WERI-Rb-1 (cell line): ENCODE measurements at regions not wholly inside any gene's neighbourhood (a gene's known extent, or its start where the extent isn't known, plus 50 kb on each side); places are given as distances from the start of the nearest gene placed in this dataset.

Source experiments
- DNase-seq: peaks from one replicate; pipeline ENCODE4 v3.0.0-alpha.2; 2020
- H3K27ac ChIP-seq: fragments of 250-450 bp; sonication (Bioruptor Pico); 2 replicates; pipeline ENCODE4 v1.5.1; 2020; ENCODE audit warnings: mild to moderate bottlenecking, moderate library complexity
- H3K27me3 ChIP-seq: fragments of 250-450 bp; sonication (Bioruptor Pico); 2 replicates; pipeline ENCODE4 v1.5.1; 2021; ENCODE audit warnings: mild to moderate bottlenecking, low read depth, moderate library complexity; ENCODE audit not compliant: insufficient read depth, severe bottlenecking
- H3K36me3 ChIP-seq: fragments of 250-450 bp; sonication (Bioruptor Pico); 2 replicates; pipeline ENCODE4 v1.5.1; 2020; ENCODE audit warnings: mild to moderate bottlenecking, moderate library complexity
- H3K4me3 ChIP-seq: 2 replicates; pipeline ENCODE4 v1.5.1; 2011; ENCODE audit warnings: low read depth, mild to moderate bottlenecking, control low read depth, low read length
- H3K9me3 ChIP-seq: fragments of 250-450 bp; sonication (Bioruptor Pico); 2 replicates; pipeline ENCODE4 v1.5.1; 2021; ENCODE audit warnings: mild to moderate bottlenecking, moderate library complexity; ENCODE audit not compliant: severe bottlenecking
- TF ChIP-seq, protein P1 (sequence below): IDR thresholded peaks from 2 replicates; pipeline ENCODE4 v1.5.1; 2011; ENCODE audit warnings: low read depth, mild to moderate bottlenecking, control low read depth, inconsistent platforms, low read length

DNA sequence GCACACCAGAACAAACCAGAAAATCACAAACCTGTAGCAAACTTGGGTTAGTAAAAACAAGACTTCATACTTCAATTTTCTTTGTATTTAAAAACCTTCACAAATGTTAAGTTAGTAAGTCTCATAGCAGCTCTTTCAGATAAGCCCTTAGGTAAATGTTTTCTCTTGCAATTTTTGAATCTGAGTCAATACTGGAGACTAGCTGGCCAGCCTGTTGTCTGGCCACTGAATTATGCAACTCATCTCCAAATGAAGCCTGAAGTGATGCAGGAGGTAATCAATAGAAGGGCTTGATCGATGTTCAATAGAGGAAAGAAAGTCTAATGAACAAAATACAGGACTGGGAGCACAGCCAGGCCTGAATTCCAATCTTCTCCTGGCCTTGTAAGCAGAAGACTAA, 465.2 kb downstream of the LRIG3 start:
- no peaks in the 10 kb centered on the region for H3K9me3 ChIP-seq
- H3K27me3 ChIP-seq = no peaks in the 10 kb centered on the region
- no peak for DNase-seq
- no peak overlapping the region for H3K27ac ChIP-seq
- TF ChIP-seq, protein P1, sequence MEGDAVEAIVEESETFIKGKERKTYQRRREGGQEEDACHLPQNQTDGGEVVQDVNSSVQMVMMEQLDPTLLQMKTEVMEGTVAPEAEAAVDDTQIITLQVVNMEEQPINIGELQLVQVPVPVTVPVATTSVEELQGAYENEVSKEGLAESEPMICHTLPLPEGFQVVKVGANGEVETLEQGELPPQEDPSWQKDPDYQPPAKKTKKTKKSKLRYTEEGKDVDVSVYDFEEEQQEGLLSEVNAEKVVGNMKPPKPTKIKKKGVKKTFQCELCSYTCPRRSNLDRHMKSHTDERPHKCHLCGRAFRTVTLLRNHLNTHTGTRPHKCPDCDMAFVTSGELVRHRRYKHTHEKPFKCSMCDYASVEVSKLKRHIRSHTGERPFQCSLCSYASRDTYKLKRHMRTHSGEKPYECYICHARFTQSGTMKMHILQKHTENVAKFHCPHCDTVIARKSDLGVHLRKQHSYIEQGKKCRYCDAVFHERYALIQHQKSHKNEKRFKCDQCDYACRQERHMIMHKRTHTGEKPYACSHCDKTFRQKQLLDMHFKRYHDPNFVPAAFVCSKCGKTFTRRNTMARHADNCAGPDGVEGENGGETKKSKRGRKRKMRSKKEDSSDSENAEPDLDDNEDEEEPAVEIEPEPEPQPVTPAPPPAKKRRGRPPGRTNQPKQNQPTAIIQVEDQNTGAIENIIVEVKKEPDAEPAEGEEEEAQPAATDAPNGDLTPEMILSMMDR = no peak
- no peaks in the 10 kb centered on the region for H3K36me3 ChIP-seq
- H3K4me3 ChIP-seq = no peak overlapping the region

DNA sequence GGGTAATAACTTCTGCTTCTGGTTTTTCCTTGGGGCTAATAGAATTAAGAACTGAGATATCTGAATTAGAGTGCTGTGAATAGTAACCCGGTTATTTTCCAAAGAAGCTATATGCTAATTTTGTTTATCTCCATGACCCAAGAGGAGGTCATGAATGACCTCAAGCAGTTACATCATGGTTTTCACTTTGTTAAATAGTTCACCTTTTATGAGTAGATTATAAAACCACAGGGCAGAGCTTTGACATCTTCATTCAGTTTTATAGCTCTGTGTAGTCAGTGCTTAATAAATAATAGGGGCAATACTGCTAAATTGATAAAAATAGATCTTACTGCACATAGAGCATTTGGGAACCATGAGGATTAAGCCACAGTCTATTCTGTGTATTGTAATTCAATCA, 462.2 kb downstream of the LRIG3 start:
- H3K4me3 ChIP-seq = no peak overlapping the region
- TF ChIP-seq, protein P1 = no peak
- H3K9me3 ChIP-seq = no peaks in the 10 kb centered on the region
- H3K27ac ChIP-seq = no peak overlapping the region
- DNase-seq = no peak
- no peaks in the 10 kb centered on the region for H3K36me3 ChIP-seq
- no peaks in the 10 kb centered on the region for H3K27me3 ChIP-seq

DNA sequence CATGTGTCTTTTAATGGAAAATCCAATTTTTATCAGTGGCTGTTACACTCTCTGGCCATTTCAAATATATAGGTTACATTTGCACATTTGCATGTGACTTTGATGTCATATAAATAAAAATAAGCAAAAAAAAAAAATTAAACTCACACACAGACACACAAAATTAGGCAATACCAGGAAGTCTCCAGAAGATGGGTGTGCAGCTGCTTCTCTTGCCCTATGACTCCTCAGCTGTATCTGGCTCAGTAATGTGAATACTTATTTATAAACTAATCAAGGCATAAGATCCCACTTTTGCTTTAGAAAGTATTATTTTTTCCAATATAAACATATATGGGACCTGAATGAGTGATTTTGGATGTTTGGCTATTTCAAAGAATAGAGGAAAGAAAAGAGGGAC, 461.1 kb downstream of the LRIG3 start:
- no peak for DNase-seq
- TF ChIP-seq, protein P1 = no peak
- no peaks in the 10 kb centered on the region for H3K36me3 ChIP-seq
- no peak overlapping the region for H3K4me3 ChIP-seq
- no peaks in the 10 kb centered on the region for H3K9me3 ChIP-seq
- no peak overlapping the region for H3K27ac ChIP-seq
- H3K27me3 ChIP-seq = no peaks in the 10 kb centered on the region

DNA sequence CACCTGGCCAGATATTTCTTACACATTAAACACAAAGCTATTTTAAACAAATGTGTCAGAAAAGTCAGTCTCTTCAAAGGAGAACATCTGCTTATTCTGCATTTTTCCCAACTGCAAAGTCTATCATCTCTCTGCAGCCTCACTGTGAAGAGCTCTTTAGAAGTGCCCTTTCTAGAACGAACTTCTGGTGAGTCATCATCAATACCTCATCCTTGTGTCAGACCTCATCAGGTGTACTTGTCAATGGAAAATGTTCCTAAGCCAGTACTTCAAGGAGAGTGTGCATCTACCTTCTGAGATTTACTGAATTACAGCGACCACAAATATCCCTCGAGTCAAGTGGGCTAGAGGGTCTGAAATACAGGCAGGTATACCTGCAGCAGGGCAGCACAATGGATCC, 457.3 kb downstream of the LRIG3 start:
- no peak for DNase-seq
- H3K4me3 ChIP-seq = no peak overlapping the region
- no peaks in the 10 kb centered on the region for H3K36me3 ChIP-seq
- H3K27ac ChIP-seq = no peak overlapping the region
- no peaks in the 10 kb centered on the region for H3K9me3 ChIP-seq
- H3K27me3 ChIP-seq = no peaks in the 10 kb centered on the region
- TF ChIP-seq, protein P1 = no peak

DNA sequence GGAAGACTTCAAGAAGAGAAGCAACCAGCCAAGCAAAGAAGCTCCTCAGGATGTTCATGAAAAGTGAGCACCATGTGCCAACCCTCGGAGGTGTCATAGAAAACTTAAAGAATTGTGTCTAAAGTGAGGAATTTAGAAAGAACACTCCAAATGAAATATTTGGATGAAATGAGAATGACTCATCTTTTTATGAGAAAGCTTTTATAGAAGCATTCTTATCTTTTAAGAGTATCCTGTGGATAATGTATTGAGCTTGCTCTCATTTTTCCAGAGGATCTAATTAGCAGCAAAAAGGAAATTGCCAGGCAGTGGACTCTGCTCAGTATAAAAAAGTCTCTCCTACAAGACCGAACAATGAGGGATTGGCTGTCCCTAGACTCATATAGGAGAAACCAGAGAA, 454.9 kb downstream of the LRIG3 start:
- no peak for DNase-seq
- H3K4me3 ChIP-seq = no peak overlapping the region
- H3K27ac ChIP-seq = no peak overlapping the region
- H3K27me3 ChIP-seq = no peaks in the 10 kb centered on the region
- TF ChIP-seq, protein P1 = no peak
- no peaks in the 10 kb centered on the region for H3K36me3 ChIP-seq
- no peaks in the 10 kb centered on the region for H3K9me3 ChIP-seq

DNA sequence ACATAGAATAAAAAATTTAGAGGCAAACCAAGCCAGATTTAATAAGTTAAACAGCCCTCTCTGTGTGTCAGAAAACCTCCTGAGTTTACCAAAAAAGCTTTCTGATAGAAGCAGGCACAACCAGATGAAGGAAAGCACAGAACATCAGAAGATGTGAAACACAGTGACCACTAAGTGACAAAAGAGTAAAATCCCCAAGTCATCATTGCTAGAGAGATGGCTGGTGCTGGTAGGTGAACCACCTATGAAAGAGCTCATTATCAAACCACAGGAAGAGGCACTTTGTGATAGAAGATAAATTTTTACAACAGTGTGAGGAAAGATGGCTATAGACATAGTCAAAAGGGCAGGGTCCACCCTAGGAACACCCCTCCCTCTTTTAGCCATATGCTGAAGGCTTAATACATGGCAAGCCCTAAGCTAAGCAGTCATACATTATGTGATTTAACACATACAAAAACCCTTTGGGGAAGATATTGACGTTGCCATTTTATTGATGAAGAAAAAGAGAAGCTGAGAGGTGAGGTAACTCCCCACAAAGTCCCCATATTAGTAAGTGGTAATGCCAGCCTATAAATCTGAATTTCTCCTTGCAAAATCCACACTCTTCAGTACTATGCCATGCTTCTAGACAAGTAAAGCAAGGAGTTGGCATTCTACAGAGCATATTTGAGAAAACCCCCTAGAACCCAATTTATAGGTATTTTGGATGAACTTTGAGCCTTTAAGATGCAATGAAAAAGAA, 449.9 kb downstream of the LRIG3 start:
- no peak overlapping the region for H3K27ac ChIP-seq
- H3K36me3 ChIP-seq = no peaks in the 10 kb centered on the region
- H3K9me3 ChIP-seq = no peaks in the 10 kb centered on the region
- H3K4me3 ChIP-seq = no peak overlapping the region
- TF ChIP-seq, protein P1 = no peak
- DNase-seq = no peak
- H3K27me3 ChIP-seq = no peaks in the 10 kb centered on the region
